HUES64 (cell line): ENCODE measurements at regions not wholly inside any gene's neighbourhood (a gene's known extent, or its start where the extent isn't known, plus 50 kb on each side); places are given as distances from the start of the nearest gene placed in this dataset.

Source experiments
- H3K27ac ChIP-seq: 2 replicates; pipeline ENCODE4 v1.7.0; 2013; ENCODE audit warnings: low read depth, low read length, inconsistent platforms
- H3K27me3 ChIP-seq: 2 replicates; pipeline ENCODE4 v1.6.1; 2013; ENCODE audit warnings: mild to moderate bottlenecking, low read length; ENCODE audit not compliant: insufficient read depth
- H3K36me3 ChIP-seq: 2 replicates; pipeline ENCODE4 v1.6.1; 2013; ENCODE audit warnings: mild to moderate bottlenecking, low read length; ENCODE audit not compliant: insufficient read depth
- H3K4me1 ChIP-seq: 2 replicates; pipeline ENCODE4 v1.6.1; 2013; ENCODE audit warnings: mild to moderate bottlenecking, low read length, moderate library complexity; ENCODE audit not compliant: insufficient read depth
- H3K4me3 ChIP-seq: 2 replicates; pipeline ENCODE4 v1.5.1; 2013; ENCODE audit warnings: mild to moderate bottlenecking, low read length, moderate library complexity
- H3K9ac ChIP-seq: 2 replicates; pipeline ENCODE4 v1.6.1; 2013; ENCODE audit warnings: mild to moderate bottlenecking, low read depth, low read length
- H3K9me3 ChIP-seq: 2 replicates; pipeline ENCODE4 v1.6.1; 2013; ENCODE audit warnings: low read depth, low read length; ENCODE audit not compliant: insufficient read depth
- WGBS: fragments of 150-250, 120-280 bp; methylation state at CpG from one replicate; pipeline ENCODE4 v1.1.7; 2013; ENCODE audit warnings: missing lambda C conversion rate; 5-methylcytosine and 5-hydroxymethylcytosine counted together

GRCh38 chr10:83083831-83084230, 1055.5 kb upstream of the GHITM start:
- Histone ChIP-seq H3K27me3 (no peaks in the 10 kb centered on the region), H3K9ac (no peak overlapping the region), H3K4me3 (no peak overlapping the region), H3K4me1 (peaks cover 5% of the 10 kb centered on the region; the same call in 1 of the 2 replicates), H3K36me3 (no peaks in the 10 kb centered on the region), H3K9me3 (no peaks in the 10 kb centered on the region), H3K27ac (no peak overlapping the region)

DNA sequence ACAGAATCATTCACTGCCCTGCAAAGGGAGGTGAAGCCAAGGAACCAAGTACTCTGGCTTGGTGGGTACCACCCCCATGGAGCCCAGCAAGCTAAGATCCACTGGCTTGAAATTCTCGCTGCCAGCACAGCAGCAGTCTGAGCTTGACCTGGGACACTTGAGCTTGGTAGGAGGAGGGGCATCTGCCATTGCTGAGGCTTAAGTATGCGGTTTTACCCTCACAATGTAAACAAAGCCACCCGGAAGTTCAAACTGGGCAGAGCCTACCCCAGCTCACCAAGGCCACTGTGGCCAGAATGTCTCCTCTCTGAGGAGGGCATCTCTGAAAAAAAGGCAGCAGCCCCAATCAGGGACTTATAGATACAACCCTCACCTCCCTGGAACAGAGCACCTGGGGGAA, 1050.0 kb upstream of the GHITM start:
- H3K27ac ChIP-seq: no peak overlapping the region
- H3K27me3 ChIP-seq: no peaks in the 10 kb centered on the region
- H3K36me3 ChIP-seq: no peaks in the 10 kb centered on the region
- no peaks in the 10 kb centered on the region for H3K4me1 ChIP-seq
- H3K4me3 ChIP-seq: no peak overlapping the region
- H3K9ac ChIP-seq: no peak overlapping the region
- no peaks in the 10 kb centered on the region for H3K9me3 ChIP-seq
- 90% methylated on average over 3 of the region's 3 CpGs for WGBS

GRCh38 chr10:83104616-83105015, 1034.7 kb upstream of the GHITM start:
- Histone ChIP-seq H3K9me3 (no peaks in the 10 kb centered on the region), H3K4me1 (no peaks in the 10 kb centered on the region), H3K27ac (no peak overlapping the region), H3K36me3 (no peaks in the 10 kb centered on the region), H3K9ac (no peak overlapping the region), H3K4me3 (no peak overlapping the region), H3K27me3 (no peaks in the 10 kb centered on the region)
- WGBS: 83% methylated on average over 3 of the region's 3 CpGs

DNA sequence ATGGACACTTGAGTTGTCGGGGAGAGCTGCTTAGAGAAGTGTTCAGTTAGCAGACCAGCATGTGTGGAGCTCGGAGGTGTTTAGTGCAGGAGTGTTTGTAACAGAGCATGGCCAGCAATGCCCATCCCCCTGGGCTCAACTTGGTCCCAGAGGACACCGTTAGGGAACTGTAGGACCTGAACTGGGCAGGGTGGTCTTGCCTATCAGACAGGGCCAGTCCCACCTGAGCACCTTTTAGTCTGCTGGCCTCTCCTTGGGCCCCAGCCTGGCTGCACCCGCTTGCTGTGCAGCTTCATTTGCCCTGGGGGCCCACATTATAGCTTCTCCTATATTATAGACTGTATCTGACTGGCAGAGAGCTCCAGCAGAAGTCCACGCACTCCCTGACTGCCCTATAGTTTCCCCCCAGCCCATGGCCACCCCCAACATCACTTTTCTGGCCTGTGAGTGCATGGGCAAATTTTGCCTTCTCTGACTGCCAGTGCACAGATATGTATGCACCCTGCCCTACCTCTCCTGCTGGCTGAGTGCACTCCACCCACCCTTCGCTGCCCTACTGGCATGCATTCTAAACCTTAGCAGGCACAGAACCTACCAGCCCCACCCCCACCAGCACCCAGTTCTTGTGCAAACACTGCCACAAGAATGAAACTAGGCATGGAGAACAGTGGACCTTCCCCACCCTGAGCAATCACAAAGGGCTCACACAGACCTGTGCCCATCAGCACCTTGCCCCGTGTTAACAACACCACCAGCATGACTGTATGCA, 1030.6 kb upstream of the GHITM start:
- Histone ChIP-seq H3K4me3 (no peak overlapping the region), H3K4me1 (no peaks in the 10 kb centered on the region), H3K27me3 (no peaks in the 10 kb centered on the region), H3K9me3 (0 out of 2 replicates have a peak, but pooled peaks cover 3% of the 10 kb centered on the region), H3K36me3 (no peaks in the 10 kb centered on the region), H3K27ac (no peak overlapping the region), H3K9ac (no peak overlapping the region)
- 80% methylated on average over 7 of the region's 7 CpGs for WGBS

DNA sequence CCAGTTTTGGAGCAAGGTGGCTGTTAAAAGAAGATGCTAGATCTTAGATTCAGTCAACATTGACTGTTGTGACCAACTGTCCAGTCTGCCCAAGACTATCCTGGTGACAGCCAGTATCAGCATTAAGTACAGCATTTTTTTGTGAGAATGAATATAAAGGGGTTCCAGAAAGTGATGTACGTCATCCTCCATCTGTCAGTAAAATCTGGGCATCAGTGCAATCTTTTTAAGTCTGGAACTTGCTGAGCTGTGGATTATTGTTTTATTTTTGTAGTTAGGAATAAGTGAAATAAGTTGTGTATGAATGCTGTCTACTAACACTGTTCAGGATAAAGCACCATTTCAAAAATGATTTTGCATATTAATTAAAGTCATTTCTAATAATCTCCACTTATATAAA, 1020.0 kb upstream of the GHITM start:
- 92% methylated on average over 1 of the region's 1 CpG for WGBS
- Histone ChIP-seq H3K9ac (no peak overlapping the region), H3K4me3 (no peak overlapping the region), H3K27ac (no peak overlapping the region), H3K4me1 (no peaks in the 10 kb centered on the region), H3K9me3 (no peaks in the 10 kb centered on the region), H3K36me3 (no peaks in the 10 kb centered on the region), H3K27me3 (no peaks in the 10 kb centered on the region)

- WGBS: 88% methylated on average over 1 of the region's 2 CpGs
- H3K4me3 ChIP-seq: no peak overlapping the region
- no peak overlapping the region for H3K9ac ChIP-seq
- no peaks in the 10 kb centered on the region for H3K4me1 ChIP-seq
- H3K27ac ChIP-seq: no peak overlapping the region
- no peaks in the 10 kb centered on the region for H3K36me3 ChIP-seq
- H3K27me3 ChIP-seq: no peaks in the 10 kb centered on the region
- H3K9me3 ChIP-seq: no peaks in the 10 kb centered on the region
Observed at GRCh38 chr10:83122336-83122735, 1017.0 kb upstream of the GHITM start.

- H3K9me3 ChIP-seq: no peaks in the 10 kb centered on the region
Observed at GRCh38 chr10:83127942-83128575, 1011.2 kb upstream of the GHITM start.

GRCh38 chr10:83140811-83141210, 998.5 kb upstream of the GHITM start:
- H3K36me3 ChIP-seq: no peaks in the 10 kb centered on the region
- no peak overlapping the region for H3K27ac ChIP-seq
- no peaks in the 10 kb centered on the region for H3K4me1 ChIP-seq
- H3K4me3 ChIP-seq: no peak overlapping the region
- no peak overlapping the region for H3K9ac ChIP-seq
- no peaks in the 10 kb centered on the region for H3K27me3 ChIP-seq
- 89% methylated on average over 1 of the region's 1 CpG for WGBS
- H3K9me3 ChIP-seq: no peaks in the 10 kb centered on the region

More at GRCh38 chr10:83127942-83128575, 1011.2 kb upstream of the GHITM start:
- Histone ChIP-seq H3K36me3 (no peaks in the 10 kb centered on the region), H3K27me3 (no peaks in the 10 kb centered on the region), H3K9ac (no peak overlapping the region), H3K4me1 (no peaks in the 10 kb centered on the region), H3K4me3 (no peak overlapping the region), H3K27ac (no peak overlapping the region)
- WGBS: 95% methylated on average over 6 of the region's 6 CpGs

- WGBS: 96% methylated on average over 3 of the region's 3 CpGs
- H3K4me3 ChIP-seq: no peak overlapping the region
- H3K9me3 ChIP-seq: no peaks in the 10 kb centered on the region
- H3K27me3 ChIP-seq: no peaks in the 10 kb centered on the region
- no peak overlapping the region for H3K9ac ChIP-seq
- no peaks in the 10 kb centered on the region for H3K36me3 ChIP-seq
- H3K4me1 ChIP-seq: no peaks in the 10 kb centered on the region
- no peak overlapping the region for H3K27ac ChIP-seq
Observed at GRCh38 chr10:83142074-83142563, 997.2 kb upstream of the GHITM start.

GRCh38 chr10:83144461-83144860, 994.8 kb upstream of the GHITM start:
- Histone ChIP-seq H3K4me3 (no peak overlapping the region), H3K4me1 (no peaks in the 10 kb centered on the region), H3K9ac (no peak overlapping the region), H3K9me3 (no peaks in the 10 kb centered on the region), H3K27me3 (no peaks in the 10 kb centered on the region), H3K27ac (no peak overlapping the region), H3K36me3 (no peaks in the 10 kb centered on the region)

- Histone ChIP-seq H3K27ac (no peak overlapping the region), H3K36me3 (no peaks in the 10 kb centered on the region), H3K9me3 (no peaks in the 10 kb centered on the region), H3K27me3 (no peaks in the 10 kb centered on the region), H3K4me1 (peaks cover 13% of the 10 kb centered on the region), H3K9ac (no peak overlapping the region), H3K4me3 (no peak overlapping the region)
- WGBS: 88% methylated on average over 10 of the region's 10 CpGs
Observed at GRCh38 chr10:83153714-83154113, 985.6 kb upstream of the GHITM start.
